Transverse colon (tissue), 4 donors: ENCODE measurements at regions not wholly inside any gene's neighbourhood (a gene's known extent, or its start where the extent isn't known, plus 50 kb on each side); places are given as distances from the start of the nearest gene placed in this dataset.

ENCODE experiments used
- DNase-seq: peaks from one replicate; pipeline ENCODE4 v3.0.0-alpha.2; 2019
- H3K27ac ChIP-seq, 4 donors: fragments of 200-600 bp; sonication (generic); 2 replicates each; pipeline ENCODE4 v1.5.1; 2016 to 2018; ENCODE audit warnings: inconsistent platforms in 4 of 4
- H3K27me3 ChIP-seq: fragments of 200-600 bp; sonication (generic); 2 replicates; pipeline ENCODE4 v1.5.1; 2017; ENCODE audit warnings: inconsistent platforms
- H3K36me3 ChIP-seq, 4 donors: fragments of 200-600 bp; sonication (generic); 2 replicates each; pipeline ENCODE4 v1.5.1; 2017 to 2019; ENCODE audit warnings: inconsistent platforms in 4 of 4
- H3K4me1 ChIP-seq, 4 donors: fragments of 200-600 bp; sonication (generic); 2 replicates each; pipeline ENCODE4 v1.5.1; 2017 to 2020; ENCODE audit warnings: inconsistent platforms in 4 of 4
- H3K4me3 ChIP-seq, 4 donors: fragments of 200-600 bp; sonication (generic); 1 replicate in 1 of 4; 2 replicates in 3 of 4; pipeline versions ENCODE4 v1.5.1 to v1.6.1; 2017 to 2019; ENCODE audit warnings: inconsistent platforms in 4 of 4
- H3K9me3 ChIP-seq, 2 donors: fragments of 200-600 bp; sonication (generic); 2 replicates each; pipeline ENCODE4 v1.5.1; 2017 to 2019; ENCODE audit warnings: inconsistent platforms in 2 of 2
- EP300 ChIP-seq: sonication (generic); formaldehyde crosslinking; IDR thresholded peaks from one replicate; pipeline ENCODE4 v1.6.1; 2017; ENCODE audit warnings: antibody characterized with exemption, low read depth
- POLR2A ChIP-seq: fragments of 450-650 bp; IDR thresholded peaks from one replicate; pipeline ENCODE4 v1.6.1; 2016; ENCODE audit warnings: antibody characterized with exemption, mild to moderate bottlenecking, moderate library complexity
- POLR2AphosphoS5 ChIP-seq, 3 donors: sonication (generic); formaldehyde crosslinking; IDR thresholded peaks; one replicate each; pipeline ENCODE4 v1.6.1; 2016; ENCODE audit warnings: antibody characterized with exemption in 3 of 3
- WGBS, 2 donors: methylation state at CpG; one replicate each; pipeline ENCODE4 v1.1.5; 2018; ENCODE audit warnings: low coverage in 1 of 2; 5-methylcytosine and 5-hydroxymethylcytosine counted together
- in situ Hi-C, 4 donors: fragments of 200-750 bp; cut with MboI; loops; one replicate each; pipeline versions ENCODE4 v1.15.0 to v1.15.1; 2017; ENCODE audit warnings: low sequenced_read_pairs in 3 of 4, low pct_ligation_motif_present in 1 of 4, low pct_unique_long_range_greater_than_20kb in 1 of 4
- intact Hi-C: fragments of 100-400 bp; cut with DNase I; formaldehyde crosslinking; loops from one replicate; pipeline ENCODE4 v1.15.1; 2023; ENCODE audit warnings: low total_unique reads
- TF ChIP-seq, protein P1 (sequence below), 5 experiments: fragments of 200-600 bp in 3 of 5; fragments of 450-650 bp in 2 of 5; sonication (generic) in 3 of 5; IDR thresholded peaks; 1 replicate in 2 of 5; 2 replicates in 3 of 5; pipeline ENCODE4 v1.5.1; 2016 to 2017; ENCODE audit warnings: antibody characterized with exemption in 5 of 5, inconsistent platforms in 3 of 5, mild to moderate bottlenecking in 2 of 5, moderate library complexity in 1 of 5

DNA sequence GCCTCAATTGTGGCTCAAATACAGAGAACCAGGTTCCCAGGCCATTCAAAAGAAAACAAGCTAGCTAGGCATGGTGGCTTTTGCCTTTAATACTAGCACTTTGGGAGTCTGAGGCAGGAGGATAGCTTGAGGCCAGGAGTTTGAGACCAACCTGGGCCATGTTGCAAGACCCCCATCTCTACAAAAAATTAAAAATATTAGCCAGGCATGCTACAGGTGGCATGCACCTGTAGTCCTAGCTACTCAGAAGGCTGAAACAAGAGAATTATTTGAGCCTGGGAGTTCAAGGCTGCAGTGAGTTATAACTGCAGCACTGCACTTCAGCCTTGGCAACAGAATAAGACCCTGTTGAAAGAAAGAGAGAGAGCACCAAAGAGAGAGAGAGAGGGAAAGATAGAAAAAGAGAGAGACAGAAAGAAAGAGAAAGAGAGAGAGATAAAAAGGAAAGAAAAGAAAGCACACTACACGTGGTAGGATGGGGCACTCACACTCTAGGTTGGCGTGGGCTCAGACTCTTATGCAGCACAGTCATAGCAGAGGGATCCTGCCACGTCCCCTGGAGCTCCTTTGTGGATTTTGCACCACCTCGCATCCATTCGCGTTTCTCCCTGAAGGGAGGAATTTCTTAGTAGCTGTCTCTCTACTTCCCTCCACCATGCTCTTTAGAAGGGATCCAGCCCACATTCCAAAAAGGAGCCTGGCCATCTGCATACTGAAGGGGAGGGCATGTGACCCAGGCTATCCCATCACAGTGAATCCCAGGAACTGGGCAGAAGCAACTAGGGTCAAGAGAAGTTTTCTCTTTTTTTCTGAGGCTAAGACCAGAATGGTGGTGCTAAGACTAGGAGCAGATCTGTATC, 789.9 kb downstream of the UQCRFS1 start:
- H3K36me3 ChIP-seq, result no peaks in the 10 kb centered on the region
- TF ChIP-seq, protein P1, sequence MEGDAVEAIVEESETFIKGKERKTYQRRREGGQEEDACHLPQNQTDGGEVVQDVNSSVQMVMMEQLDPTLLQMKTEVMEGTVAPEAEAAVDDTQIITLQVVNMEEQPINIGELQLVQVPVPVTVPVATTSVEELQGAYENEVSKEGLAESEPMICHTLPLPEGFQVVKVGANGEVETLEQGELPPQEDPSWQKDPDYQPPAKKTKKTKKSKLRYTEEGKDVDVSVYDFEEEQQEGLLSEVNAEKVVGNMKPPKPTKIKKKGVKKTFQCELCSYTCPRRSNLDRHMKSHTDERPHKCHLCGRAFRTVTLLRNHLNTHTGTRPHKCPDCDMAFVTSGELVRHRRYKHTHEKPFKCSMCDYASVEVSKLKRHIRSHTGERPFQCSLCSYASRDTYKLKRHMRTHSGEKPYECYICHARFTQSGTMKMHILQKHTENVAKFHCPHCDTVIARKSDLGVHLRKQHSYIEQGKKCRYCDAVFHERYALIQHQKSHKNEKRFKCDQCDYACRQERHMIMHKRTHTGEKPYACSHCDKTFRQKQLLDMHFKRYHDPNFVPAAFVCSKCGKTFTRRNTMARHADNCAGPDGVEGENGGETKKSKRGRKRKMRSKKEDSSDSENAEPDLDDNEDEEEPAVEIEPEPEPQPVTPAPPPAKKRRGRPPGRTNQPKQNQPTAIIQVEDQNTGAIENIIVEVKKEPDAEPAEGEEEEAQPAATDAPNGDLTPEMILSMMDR (IDR thresholded peaks at IDR 0.05), result no peak
- no peak for TF ChIP-seq POLR2A
- no peak for TF ChIP-seq POLR2AphosphoS5 (IDR thresholded peaks at IDR 0.05)
- no peak for TF ChIP-seq EP300
- intact Hi-C loops, result no loop called here
- no peak overlapping the region for H3K4me3 ChIP-seq
- H3K9me3 ChIP-seq, result no peaks in the 10 kb centered on the region
- in situ Hi-C loops, result no loop called here
- no peaks in the 10 kb centered on the region for H3K27me3 ChIP-seq
- H3K27ac ChIP-seq, result no peak overlapping the region
- 60 to 64% methylated on average over 4 to 6 of the region's 6 CpGs for WGBS, 2 donors
- no peak for DNase-seq
- H3K4me1 ChIP-seq, result peaks cover 0 to 2% (median 0%) of the 10 kb centered on the region in 4 donors

- intact Hi-C loops, result no loop called here
- DNase-seq, result no peak
- TF ChIP-seq EP300, result no peak
- no peak for TF ChIP-seq POLR2AphosphoS5 (IDR thresholded peaks at IDR 0.05)
- TF ChIP-seq POLR2A, result no peak
- TF ChIP-seq, protein P1 (IDR thresholded peaks at IDR 0.05), result no peak
- no peaks in the 10 kb centered on the region for H3K27me3 ChIP-seq
- whole genome bisulfite sequencing, 2 donors, result 79 to 95% methylated on average over 3 to 7 of the region's 7 CpGs
- no peaks in the 10 kb centered on the region for H3K36me3 ChIP-seq
- H3K9me3 ChIP-seq, result no peaks in the 10 kb centered on the region
- in situ Hi-C loops, result no loop called here
- peaks cover 0 to 2% (median 0%) of the 10 kb centered on the region in 4 donors for H3K4me1 ChIP-seq
- no peak overlapping the region for H3K27ac ChIP-seq
- no peak overlapping the region for H3K4me3 ChIP-seq
Measured at GRCh38 chr19:28422046-28422445, 790.9 kb downstream of the UQCRFS1 start.

GRCh38 chr19:28420811-28421550, 792.0 kb downstream of the UQCRFS1 start:
- intact Hi-C loops, result no loop called here
- Histone ChIP-seq H3K27me3 (no peaks in the 10 kb centered on the region), H3K4me3 (no peak overlapping the region), H3K27ac (no peak overlapping the region), H3K4me1 (peaks cover 0 to 2% (median 0%) of the 10 kb centered on the region in 4 donors), H3K9me3 (no peaks in the 10 kb centered on the region), H3K36me3 (no peaks in the 10 kb centered on the region)
- DNase-seq, result no peak
- in situ Hi-C loops, result no loop called here
- TF ChIP-seq EP300 (no peak), POLR2AphosphoS5 (IDR thresholded peaks at IDR 0.05) (no peak)
- WGBS, 2 donors, result 68% methylated on average over 13 of the region's 13 CpGs; no CpG with 5 or more reads in 1 of the 2 donors

DNA sequence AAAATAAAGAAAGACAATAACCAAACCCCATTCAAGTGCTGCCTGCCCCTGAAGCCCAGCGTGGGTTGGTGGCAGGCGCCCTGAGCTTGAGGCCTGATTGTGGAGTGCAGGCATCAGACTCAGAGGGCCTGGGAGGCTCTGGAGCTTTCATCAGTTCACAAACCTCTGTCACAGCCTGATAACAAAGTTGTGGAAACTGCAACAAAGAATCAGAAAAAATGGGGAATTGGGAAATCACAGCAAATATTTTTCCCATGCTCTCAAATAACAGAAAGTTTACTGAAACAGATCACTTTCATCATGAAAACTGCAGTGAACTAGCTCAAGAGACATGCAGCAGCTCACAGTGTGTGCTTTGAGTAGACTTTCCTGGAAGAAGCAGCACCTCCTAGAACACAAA, 793.6 kb downstream of the UQCRFS1 start:
- WGBS, 2 donors, result 87% methylated on average over 2 of the region's 2 CpGs; no CpG with 5 or more reads in 1 of the 2 donors
- no peaks in the 10 kb centered on the region for H3K9me3 ChIP-seq
- no peaks in the 10 kb centered on the region for H3K36me3 ChIP-seq
- no peak for DNase-seq
- no peak overlapping the region for H3K27ac ChIP-seq
- no peaks in the 10 kb centered on the region for H3K27me3 ChIP-seq
- H3K4me3 ChIP-seq, result no peak overlapping the region
- in situ Hi-C loops, result no loop called here
- peaks cover 0 to 2% (median 0%) of the 10 kb centered on the region in 4 donors for H3K4me1 ChIP-seq
- TF ChIP-seq POLR2A (no peak), EP300 (no peak), POLR2AphosphoS5 (IDR thresholded peaks at IDR 0.05) (no peak)
- TF ChIP-seq, protein P1 (IDR thresholded peaks at IDR 0.05), result no peak
- intact Hi-C loops, result no loop called here
